ENCODE measurements at regions not wholly inside any gene's neighbourhood (a gene's known extent, or its start where the extent isn't known, plus 50 kb on each side); places are given as distances from the start of the nearest gene placed in this dataset.
"Not testable (repeated sequence)": the region's sequence is repeated elsewhere in the genome, so short reads cannot be mapped to it uniquely, and the experiment has no call there.

GRCh38 chr1:112099979-112100378, 110.5 kb upstream of the KCND3 start:
- DNase-seq (ENCODE audit: low spot score): no peak

- DNase-seq (ENCODE audit: low spot score): no peak
Measured at GRCh38 chr1:112105557-112105956, 116.1 kb upstream of the KCND3 start.

DNA sequence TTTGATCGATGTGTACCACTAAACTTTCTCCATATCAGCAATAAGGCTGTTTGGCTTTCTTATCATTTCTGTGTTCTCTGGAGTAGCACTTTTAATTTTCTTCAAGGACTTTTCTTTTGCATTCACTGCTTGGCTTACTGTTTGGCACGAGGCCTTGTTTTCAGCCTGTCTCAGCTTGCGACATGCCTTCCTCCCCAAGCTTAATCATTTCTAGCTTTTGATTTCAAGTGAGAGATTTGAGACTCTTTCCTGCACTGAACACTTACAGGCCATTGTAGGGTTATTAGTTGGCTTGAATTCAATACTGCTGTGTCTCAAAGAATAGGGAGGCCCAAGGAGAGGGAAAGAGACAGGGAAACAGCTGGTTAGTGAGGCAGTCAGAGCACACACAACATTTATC, 120.6 kb upstream of the KCND3 start:
- peak; percentile 50 for DNase-seq (ENCODE audit: low spot score)

DNA sequence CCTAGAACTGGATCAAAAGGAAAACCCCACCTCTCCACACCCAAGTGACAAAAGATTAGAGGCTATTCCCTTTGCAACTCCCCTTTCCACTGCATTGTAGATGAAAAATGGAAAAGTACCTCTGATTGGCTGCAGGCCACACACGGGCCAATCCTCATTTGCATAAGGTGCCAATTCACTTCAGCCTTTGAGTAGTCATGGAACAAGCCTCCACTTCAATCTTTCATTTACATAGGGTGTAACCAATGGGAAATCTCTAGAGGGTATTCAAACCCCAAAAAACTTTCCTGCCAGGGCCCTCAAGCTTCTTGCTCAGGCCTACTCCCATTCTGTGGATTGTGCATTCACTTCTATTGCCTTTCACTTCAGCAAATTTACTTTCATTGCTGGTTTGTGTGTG, 122.3 kb upstream of the KCND3 start:
- DNase-seq (ENCODE audit: low spot score): no peak

DNA sequence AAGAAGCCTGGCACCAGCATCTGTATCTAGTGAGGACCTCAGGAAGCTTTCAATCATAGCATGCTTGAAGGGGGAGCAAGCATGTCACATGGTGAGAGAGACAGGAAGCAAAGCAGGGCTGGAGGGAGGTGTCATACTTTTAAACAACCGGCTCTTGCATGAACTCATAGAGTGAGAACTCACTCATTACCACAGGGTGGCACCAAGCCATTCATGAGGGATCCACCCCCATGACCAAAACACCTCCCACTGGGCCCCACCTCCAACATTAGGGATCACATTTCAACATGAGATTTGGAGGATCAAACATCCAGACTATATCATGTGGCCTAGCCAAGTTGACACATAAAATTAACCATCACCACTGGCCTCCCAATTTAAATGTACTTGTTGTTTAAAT, 125.1 kb upstream of the KCND3 start:
- DNase-seq (ENCODE audit: low spot score): no peak

DNA sequence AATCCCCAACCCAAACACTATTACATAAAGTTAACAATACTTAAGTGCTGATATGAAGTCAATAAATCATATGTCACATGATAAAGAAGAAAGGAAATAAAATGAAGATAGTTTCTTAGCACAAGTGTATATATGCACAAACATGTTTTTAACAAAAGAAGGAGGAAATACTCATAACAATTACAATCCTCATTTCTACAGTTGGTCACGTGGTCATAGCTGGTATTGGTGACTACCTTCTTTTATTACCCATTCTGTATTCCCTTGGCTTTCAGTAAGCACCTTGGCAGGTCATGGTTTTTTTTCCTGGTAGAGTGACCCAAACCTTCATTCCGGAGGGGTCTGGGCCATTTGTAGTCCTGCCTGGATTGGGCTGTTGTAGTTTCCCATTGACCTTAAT, 137.1 kb upstream of the KCND3 start:
- no peak for DNase-seq (ENCODE audit: low spot score)

DNA sequence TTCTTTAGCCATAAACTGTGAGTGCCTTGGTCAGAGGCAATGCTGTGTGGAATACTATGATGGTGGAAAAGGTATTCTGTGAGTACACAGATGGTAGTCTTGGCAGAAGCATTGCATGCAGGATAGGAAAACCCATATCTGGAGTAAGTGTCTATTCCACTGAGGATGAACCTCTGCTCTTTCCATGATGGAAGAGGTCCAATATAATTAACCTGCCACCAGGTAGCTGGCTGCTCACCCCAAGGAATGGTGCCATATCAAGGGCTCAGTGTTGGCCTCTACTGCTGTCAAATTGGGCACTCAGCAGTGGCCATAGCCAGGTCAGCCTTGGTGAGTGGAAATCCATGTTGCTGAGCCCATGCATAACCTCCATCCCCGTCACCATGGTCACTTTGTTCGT, 138.1 kb upstream of the KCND3 start:
- DNase-seq (ENCODE audit: low spot score): not testable (repeated sequence)

DNA sequence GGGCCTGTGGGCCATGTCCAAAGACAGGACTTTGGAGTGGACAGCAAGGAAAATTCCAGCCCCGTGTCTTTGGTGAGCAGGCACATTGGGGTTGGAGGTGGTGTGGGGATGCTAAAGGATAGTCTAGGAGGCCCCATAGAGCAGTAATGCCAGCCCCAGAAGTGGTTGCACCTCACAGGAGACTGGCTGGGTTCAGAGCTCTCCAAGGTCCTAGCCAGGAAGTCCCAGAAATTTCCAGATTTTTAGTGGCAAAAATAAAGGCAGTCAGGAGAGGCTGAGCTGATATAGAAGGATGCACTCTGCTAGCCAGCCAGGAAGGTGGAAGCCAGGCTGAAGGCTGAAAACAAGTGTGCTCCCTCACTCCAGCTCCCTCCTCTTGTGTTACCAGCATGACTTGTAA, 144.0 kb upstream of the KCND3 start:
- DNase-seq (ENCODE audit: low spot score): no peak

DNA sequence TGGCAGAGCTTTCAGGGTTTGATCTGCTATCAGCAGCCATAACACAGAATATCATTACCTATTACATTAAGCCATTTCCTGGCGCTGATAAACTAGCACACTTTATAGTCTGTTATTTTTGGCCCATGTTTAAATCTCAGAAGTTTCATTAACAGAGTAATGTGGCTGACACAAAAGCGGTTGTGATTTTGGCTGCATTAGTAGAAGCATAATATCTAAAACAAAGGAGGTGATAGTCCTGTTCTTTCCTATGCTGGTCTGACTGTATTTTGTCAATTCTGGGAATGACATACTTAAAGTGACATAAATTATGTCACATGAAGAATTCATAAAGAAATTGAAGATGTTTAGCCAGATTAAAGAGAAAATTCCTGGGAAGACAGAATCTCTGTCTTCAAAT, 151.3 kb upstream of the KCND3 start:
- no peak for DNase-seq (ENCODE audit: low spot score)

GRCh38 chr1:112141301-112141700, 151.8 kb upstream of the KCND3 start:
- no peak for DNase-seq (ENCODE audit: low spot score)

DNA sequence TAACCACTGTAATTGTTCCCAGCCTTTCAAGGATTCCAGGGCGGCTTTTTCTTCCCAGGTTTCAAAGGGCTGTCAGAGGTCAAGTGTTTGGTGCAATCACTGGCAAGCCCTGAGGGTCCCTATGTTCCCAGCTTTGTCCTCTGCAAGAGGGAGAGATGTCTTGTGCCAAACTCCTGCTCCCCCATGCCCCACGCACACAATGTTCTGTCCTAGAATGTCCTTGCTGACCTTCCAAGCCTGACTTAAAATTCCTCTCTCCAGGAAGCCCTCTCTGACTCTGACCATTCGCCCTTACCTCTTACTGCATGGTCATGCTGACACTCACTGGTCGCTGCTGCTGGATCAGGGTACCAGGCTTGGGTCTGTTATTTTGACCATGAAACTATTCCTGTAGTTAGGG, 152.5 kb upstream of the KCND3 start:
- DNase-seq (ENCODE audit: low spot score): no peak

DNA sequence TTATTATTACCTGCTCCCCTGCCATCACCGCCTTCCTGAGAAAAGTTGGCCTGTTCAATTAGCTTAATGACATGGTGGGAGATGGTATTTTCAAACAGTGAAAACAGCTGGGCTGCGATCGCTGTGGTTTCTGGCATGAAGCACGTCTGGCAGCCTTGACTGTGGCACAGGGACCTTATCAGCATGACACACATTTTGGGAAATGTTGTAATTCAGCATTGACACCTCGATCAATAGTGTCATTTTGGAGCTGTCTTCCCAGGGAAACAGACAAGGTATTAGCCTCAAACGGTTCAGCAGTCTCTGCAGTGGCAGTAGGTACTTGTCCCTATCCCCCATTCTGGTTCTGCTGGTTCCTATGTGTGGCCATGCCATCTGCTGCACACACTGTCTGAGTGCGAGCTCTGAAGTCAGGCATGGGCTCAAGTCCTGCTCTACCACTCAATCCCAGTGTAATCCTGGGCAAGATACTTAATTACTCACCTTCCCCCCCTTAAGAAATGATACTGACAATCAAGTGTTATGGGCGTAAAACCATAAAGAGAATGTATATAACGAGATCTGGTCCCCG, 154.5 kb upstream of the KCND3 start:
- DNase-seq (ENCODE audit: low spot score): no peak

DNA sequence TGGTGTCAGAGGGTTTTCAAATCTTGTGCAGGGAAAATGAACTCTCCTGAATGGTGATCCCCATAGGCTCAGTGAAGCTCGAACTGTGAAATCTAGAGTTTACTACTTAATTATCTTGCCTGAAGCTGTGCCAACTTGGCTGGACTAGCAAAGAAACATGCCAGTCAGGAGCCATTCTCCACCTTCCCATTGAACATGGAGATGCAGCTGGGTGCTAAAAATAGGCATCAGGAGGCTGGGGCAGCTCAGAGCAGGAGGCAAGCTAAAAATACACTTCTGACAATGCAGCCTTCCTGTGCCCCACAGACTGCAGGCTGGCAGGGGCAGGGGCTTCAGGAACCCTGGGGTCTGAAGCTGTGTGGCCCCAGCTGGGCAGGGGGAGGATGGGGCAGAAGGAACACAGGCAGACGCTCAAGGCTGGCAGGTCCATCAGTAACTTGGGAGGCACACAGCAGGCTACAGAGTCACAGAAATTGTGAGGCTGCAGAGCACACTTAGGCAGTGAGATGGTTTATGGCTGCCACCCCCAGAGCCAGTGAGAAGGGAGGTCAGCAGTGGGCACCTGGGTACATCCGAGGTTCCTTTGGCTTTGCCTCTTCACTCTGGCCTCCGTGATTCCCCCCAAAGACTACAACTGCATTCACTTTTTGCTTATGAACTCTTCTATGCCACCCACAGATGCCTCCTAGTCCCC, 155.4 kb upstream of the KCND3 start:
- no peak for DNase-seq (ENCODE audit: low spot score)

- DNase-seq (ENCODE audit: low spot score): no peak
Measured at GRCh38 chr1:112146201-112146715, 156.8 kb upstream of the KCND3 start.

GRCh38 chr1:112160214-112160613, 170.7 kb upstream of the KCND3 start:
- DNase-seq (ENCODE audit: low spot score): not testable (repeated sequence)

- no peak for DNase-seq (ENCODE audit: low spot score)
Measured at GRCh38 chr1:112165375-112165774, 175.9 kb upstream of the KCND3 start.

GRCh38 chr1:112169517-112169916, 180.0 kb upstream of the KCND3 start:
- no peak for DNase-seq (ENCODE audit: low spot score)

GRCh38 chr1:112172294-112172882, 182.9 kb upstream of the KCND3 start:
- peak; percentile 49 for DNase-seq (ENCODE audit: low spot score)

DNA sequence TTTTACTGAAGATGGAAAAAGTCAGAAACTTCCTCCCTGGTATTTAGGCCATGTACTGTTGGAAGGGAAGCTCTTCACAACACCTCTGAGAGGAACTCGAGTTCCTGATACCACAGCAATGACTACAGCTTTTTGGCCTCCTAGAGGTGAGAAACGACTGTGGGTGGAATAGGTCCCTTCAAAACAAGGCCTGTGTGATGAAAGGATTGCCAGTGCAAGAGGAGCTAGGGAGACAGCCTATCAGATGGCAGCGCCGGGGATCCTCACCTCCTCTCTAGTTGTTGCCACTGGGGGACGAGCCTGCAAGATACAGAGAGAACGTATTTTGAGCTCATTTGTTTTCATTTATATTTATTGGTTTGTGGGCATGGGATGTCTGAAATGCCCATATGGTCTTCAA, 187.8 kb upstream of the KCND3 start:
- no peak for DNase-seq (ENCODE audit: low spot score)

GRCh38 chr1:112188611-112189010, 199.1 kb upstream of the KCND3 start:
- DNase-seq (ENCODE audit: low spot score): no peak

DNA sequence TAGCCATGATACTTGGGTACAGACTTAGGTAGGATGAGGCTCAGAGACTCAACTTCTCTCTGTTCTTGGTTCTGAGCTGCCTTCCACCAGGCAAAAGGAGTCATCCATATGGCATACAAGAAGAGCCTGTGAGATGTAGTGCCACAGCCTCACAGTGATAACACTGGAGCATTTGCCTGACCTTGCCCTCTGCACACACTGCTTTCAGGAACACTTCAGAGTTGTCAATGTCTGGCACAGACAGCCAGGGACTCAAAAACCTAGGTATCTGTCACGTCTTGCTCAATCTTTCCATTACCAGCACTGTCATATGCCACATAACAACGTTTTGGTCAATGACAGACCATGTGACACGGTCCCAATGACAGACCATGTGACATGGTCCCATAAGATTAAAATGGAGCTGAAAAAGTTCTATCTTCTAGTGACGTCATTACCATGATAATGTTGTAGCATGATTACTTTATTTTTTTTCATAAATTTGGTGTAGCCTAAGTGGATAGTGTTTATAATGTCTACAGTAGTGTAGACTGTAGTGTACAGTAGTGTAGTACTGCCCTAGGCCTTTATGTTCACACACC, 199.9 kb upstream of the CTTNBP2NL start:
- DNase-seq (ENCODE audit: low spot score): no peak

DNA sequence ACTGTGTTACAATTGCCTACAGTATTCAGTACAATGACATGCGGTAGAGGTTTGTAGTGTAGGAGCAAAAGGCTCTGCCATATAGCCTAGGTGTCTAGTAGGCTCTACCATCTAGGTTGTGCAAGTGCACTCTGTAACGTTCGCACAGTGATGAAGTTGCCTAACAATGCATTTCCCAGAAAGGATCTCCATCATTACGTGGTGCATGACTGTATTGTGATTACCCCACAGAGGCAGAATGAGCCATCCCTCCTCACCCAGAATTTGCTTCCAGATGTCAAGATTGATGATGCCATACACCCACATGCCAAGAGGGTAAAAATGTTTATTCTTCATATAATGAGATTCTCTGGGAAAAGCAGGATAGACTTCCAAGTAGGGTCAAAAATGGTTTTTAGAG, 199.3 kb upstream of the CTTNBP2NL start:
- no peak for DNase-seq (ENCODE audit: low spot score)

DNA sequence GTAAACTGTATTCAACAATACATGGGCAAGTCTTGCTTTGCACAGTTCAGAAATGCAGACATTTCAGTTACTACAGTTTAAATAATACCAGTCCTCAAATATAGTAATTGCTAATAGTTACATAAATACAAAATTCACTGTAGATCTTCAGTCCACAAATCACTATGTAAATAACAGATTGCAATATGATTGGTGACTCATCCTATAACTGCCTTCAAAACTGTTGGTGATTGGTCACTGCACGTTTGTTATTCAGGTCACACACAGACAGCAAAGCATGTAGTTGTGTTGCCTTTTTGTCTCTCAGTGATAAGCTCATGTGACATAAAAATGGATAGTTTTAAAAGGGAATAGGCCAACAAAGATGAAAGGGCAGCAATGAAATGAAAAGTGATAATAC, 186.5 kb upstream of the CTTNBP2NL start:
- no peak for DNase-seq (ENCODE audit: low spot score)
